Adrenal gland (tissue), 9 donors: ENCODE measurements at regions not wholly inside any gene's neighbourhood (a gene's known extent, or its start where the extent isn't known, plus 50 kb on each side); places are given as distances from the start of the nearest gene placed in this dataset.

Experiments used
- DNase-seq, 7 donors: peaks; one replicate each; pipeline ENCODE4 v3.0.0-alpha.2; 2019 to 2020
- H3K27ac ChIP-seq, 5 donors: fragments of 200-600 bp; sonication (generic) in 4 of 5; 1 replicate in 3 of 5; 2 replicates in 2 of 5; pipeline versions ENCODE4 v1.5.1 to v1.8.0; 2016 to 2020; ENCODE audit warnings: mild to moderate bottlenecking in 1 of 5
- H3K27me3 ChIP-seq: fragments of 200-600 bp; 2 replicates; pipeline ENCODE4 v1.8.0; 2021
- H3K36me3 ChIP-seq, 2 donors: fragments of 200-600 bp; replicated peaks in 1 of 2; 1 replicate in 1 of 2; 2 replicates in 1 of 2; pipeline versions ENCODE4 v1.5.1 to v1.8.0; 2018 to 2022
- H3K4me1 ChIP-seq, 2 donors: fragments of 200-600 bp; replicated peaks in 1 of 2; 1 replicate in 1 of 2; 2 replicates in 1 of 2; pipeline versions ENCODE4 v1.5.1 to v1.8.0; 2018 to 2021
- H3K4me3 ChIP-seq, 4 donors: fragments of 200-600 bp; sonication (generic) in 3 of 4; one replicate each; pipeline ENCODE4 v1.5.1; 2016 to 2018
- H3K9me3 ChIP-seq, 3 donors: fragments of 200-600 bp; sonication (generic) in 1 of 3; replicated peaks in 1 of 3; 1 replicate in 2 of 3; 2 replicates in 1 of 3; pipeline versions ENCODE4 v1.5.1 to v1.8.0; 2016 to 2021
- CTCF ChIP-seq, 6 experiments: fragments of 450-650 bp in 4 of 6; fragments of 200-600 bp in 2 of 6; sonication (generic) in 1 of 6; IDR thresholded peaks; 1 replicate in 5 of 6; 2 replicates in 1 of 6; pipeline versions ENCODE4 v1.5.1 to v1.8.0; 2016 to 2021; ENCODE audit warnings: antibody characterized with exemption in 6 of 6, mild to moderate bottlenecking in 2 of 6, moderate library complexity in 1 of 6
- POLR2A ChIP-seq, 2 donors: fragments of 450-650 bp; IDR thresholded peaks; one replicate each; pipeline ENCODE4 v1.6.1; 2017; ENCODE audit warnings: antibody characterized with exemption in 2 of 2, mild to moderate bottlenecking in 2 of 2, moderate library complexity in 1 of 2
- WGBS, 4 donors: extraction: QIAGEN DNeasy Blood & Tissue Kit in 2 of 4; methylation state at CpG; one replicate each; pipeline versions ENCODE4 v1.1.5 to v1.1.7; 2013 to 2017; 5-methylcytosine and 5-hydroxymethylcytosine counted together
- intact Hi-C, 2 donors: fragments of 100-400 bp; cut with DNase I; formaldehyde crosslinking; loops; one replicate each; pipeline versions ENCODE4 v1.14.1 to v1.15.0; 2022 to 2023
- donor health status: healthy with polysubstance abuse.
- donor health status: Bipolar disorder and iron deficiency.
- donor health status: DM: yes; HTN: yes; CAD: no.
- donor health status: DM: no; HTN: no; CAD: no.
- donor health status: DM: no; HTN: no; CAD: no.

GRCh38 chr21:15422783-15423182, 307.0 kb upstream of the USP25 start:
- no peak for DNase-seq
- WGBS, 4 donors: 38 to 51% (median 46%) methylated on average over 3 of the region's 3 CpGs
- intact Hi-C loops: no loop called here

GRCh38 chr21:15423676-15424445, 305.9 kb upstream of the USP25 start:
- H3K4me1 ChIP-seq: no peaks in the 10 kb centered on the region
- no peak for TF ChIP-seq POLR2A (IDR thresholded peaks at IDR 0.05)
- TF ChIP-seq CTCF (IDR thresholded peaks at IDR 0.05): no peak
- 83 to 87% (median 85%) methylated on average over 4 of the region's 4 CpGs for WGBS, 4 donors
- H3K4me3 ChIP-seq: no peak overlapping the region
- H3K27ac ChIP-seq: no peak overlapping the region
- no peaks in the 10 kb centered on the region for H3K9me3 ChIP-seq
- no peaks in the 10 kb centered on the region for H3K36me3 ChIP-seq
- H3K27me3 ChIP-seq: no peaks in the 10 kb centered on the region
- DNase-seq: no peak
- intact Hi-C loops: no loop called here

More at GRCh38 chr21:15422783-15423182, 307.0 kb upstream of the USP25 start:
- no peaks in the 10 kb centered on the region for H3K4me1 ChIP-seq
- no peaks in the 10 kb centered on the region for H3K27me3 ChIP-seq
- no peak overlapping the region for H3K4me3 ChIP-seq
- no peaks in the 10 kb centered on the region for H3K9me3 ChIP-seq
- TF ChIP-seq POLR2A (IDR thresholded peaks at IDR 0.05) (no peak), CTCF (IDR thresholded peaks at IDR 0.05) (no peak)
- H3K27ac ChIP-seq: no peak overlapping the region
- no peaks in the 10 kb centered on the region for H3K36me3 ChIP-seq

GRCh38 chr21:15425049-15425448, 304.7 kb upstream of the USP25 start:
- Histone ChIP-seq H3K27ac (no peak overlapping the region), H3K36me3 (no peaks in the 10 kb centered on the region), H3K4me1 (no peaks in the 10 kb centered on the region), H3K27me3 (no peaks in the 10 kb centered on the region), H3K9me3 (no peaks in the 10 kb centered on the region), H3K4me3 (no peak overlapping the region)
- WGBS, 4 donors: 82 to 95% (median 87%) methylated on average over 3 of the region's 3 CpGs
- no peak for TF ChIP-seq CTCF (IDR thresholded peaks at IDR 0.05)
- TF ChIP-seq POLR2A (IDR thresholded peaks at IDR 0.05): no peak
- intact Hi-C loops: no loop called here
- no peak for DNase-seq

- H3K27ac ChIP-seq: no peak overlapping the region
- H3K9me3 ChIP-seq: no peaks in the 10 kb centered on the region
- no peaks in the 10 kb centered on the region for H3K36me3 ChIP-seq
- intact Hi-C loops: no loop called here
- 55 to 62% (median 57%) methylated on average over 2 of the region's 2 CpGs for WGBS, 4 donors
- H3K27me3 ChIP-seq: no peaks in the 10 kb centered on the region
- no peak overlapping the region for H3K4me3 ChIP-seq
- no peaks in the 10 kb centered on the region for H3K4me1 ChIP-seq
- DNase-seq: no peak
- no peak for TF ChIP-seq POLR2A (IDR thresholded peaks at IDR 0.05)
- TF ChIP-seq CTCF (IDR thresholded peaks at IDR 0.05): no peak
Observed at GRCh38 chr21:15430023-15430422, 299.8 kb upstream of the USP25 start.
